CMK (cell line): ENCODE measurements at regions not wholly inside any gene's neighbourhood (a gene's known extent, or its start where the extent isn't known, plus 50 kb on each side); places are given as distances from the start of the nearest gene placed in this dataset.
"Not testable (repeated sequence)": the region's sequence is repeated elsewhere in the genome, so short reads cannot be mapped to it uniquely, and the experiment has no call there.

Experiments used
- DNase-seq: peaks from one replicate; pipeline ENCODE4 v3.0.0-alpha.2; 2010; ENCODE audit warnings: low read depth

DNA sequence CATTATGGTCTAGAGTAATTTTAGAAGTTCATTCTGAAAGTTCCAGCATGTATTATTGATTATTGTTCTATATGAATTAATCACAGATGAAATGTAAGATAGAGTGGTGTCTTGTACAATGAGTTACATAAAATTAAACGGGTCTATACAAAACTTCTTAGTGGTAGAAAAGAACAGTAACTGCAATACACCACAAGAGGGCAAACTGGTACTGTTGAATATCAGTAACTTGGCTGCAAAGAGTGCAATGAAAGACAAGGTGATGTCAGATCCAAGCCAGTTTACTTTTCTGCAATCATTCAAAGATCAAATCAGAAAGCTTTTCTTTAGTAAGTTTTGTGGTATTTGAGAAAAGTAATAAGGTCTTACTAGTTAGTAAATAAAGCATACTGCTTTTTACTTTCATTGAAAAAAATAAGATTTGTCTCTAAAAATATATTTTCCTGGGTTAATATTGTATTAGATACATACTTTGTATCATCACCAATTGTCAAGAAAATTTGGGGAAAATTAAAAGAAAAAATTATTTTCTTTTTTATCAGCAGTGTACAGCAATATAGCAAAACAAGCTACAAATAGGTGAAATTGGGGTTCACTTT lies 66.4 kb upstream of the BTG3 start:
- DNase-seq: peak; percentile 73

DNA sequence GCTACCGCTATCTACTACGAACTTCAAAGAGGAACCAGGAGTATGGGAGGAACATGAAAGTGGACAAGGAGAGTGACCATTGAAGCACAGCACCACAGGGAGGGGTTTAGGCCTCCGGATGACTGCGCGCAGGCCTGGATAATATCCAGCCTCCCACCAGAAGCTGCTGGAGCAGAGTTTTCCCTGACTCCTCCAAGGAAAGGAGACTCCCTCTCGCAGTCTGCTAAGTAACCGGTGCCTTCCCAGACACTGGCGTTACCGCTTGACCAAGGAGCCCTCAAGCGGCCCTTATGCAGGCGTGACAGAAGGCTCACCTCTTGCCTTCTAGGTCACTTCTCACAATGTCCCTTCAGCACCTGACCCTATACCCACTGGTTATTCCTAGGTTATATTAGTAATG lies 64.2 kb upstream of the BTG3 start:
- DNase-seq: not testable (repeated sequence)

DNA sequence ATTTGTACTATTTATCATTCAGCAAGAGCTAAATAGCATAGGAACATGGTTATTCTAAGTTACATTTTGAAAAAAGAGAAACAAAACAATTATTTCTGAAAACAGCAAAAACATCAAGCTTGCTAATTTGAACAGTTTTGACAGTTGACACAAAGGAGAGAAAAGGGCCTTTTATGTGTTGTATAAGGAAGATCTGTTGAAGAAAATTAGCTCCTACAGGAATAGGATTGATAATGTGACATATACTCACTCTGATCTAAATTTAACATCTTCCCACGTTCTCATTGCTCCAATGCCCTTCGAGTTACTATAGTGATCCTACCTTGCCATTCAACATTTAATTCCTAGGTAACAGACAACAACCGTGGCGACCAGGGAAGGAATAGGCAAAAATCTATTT lies 61.4 kb upstream of the BTG3 start:
- DNase-seq: no peak

DNA sequence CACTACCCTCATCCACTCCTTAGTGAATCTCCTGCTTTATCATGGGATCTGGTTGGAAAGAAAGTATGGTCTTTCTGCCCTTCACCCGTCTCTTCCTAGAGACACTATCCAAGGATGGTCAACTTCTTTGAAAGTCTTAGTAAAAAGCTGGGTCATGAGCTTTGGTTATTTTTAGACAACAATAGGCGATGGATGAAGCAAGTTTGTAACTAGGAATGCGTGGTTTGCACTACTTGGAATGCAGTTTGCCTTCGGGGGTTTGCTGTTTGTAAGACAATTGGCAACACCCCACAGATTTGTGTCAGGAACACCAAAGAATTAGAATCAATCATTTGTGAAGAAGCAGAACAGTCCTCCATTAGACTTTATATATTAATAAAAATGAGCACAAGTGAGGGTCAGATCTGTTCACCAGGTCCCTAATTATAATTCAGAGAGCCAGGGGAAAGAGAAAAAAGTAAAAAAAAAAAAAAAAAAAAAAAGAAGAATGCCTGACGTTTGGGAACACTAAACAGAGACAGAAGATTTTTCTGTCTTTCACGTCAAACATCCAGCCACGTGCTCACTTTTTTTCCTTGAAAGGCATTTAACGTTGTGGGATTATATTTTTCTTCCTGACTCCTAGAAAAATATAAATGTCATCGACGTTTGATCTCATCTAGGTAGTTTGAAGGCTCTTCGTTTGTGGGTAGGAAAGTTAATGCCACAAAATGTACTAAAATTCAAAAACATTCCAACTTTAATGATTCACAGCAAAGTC lies 60.7 kb upstream of the BTG3 start:
- DNase-seq: no peak

DNA sequence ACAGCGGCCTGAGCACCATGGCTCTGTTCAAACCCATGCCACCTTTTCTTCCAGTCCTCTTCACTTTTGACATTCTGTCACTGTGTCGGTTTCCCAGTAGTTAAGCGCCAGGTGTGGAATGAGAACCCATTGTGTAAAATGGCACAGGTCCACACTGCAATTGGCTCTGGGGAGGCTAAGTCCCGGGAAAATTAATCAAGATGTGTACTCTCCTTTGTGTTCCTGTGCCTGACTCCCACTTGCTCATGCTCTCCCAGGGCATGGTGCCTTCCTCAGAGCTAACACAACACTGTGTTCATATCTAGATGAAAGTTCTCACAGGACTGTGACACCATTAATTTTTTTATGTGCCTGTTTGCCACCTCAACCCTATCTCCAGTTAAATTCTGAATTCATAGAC lies 59.0 kb upstream of the BTG3 start:
- DNase-seq: no peak

DNA sequence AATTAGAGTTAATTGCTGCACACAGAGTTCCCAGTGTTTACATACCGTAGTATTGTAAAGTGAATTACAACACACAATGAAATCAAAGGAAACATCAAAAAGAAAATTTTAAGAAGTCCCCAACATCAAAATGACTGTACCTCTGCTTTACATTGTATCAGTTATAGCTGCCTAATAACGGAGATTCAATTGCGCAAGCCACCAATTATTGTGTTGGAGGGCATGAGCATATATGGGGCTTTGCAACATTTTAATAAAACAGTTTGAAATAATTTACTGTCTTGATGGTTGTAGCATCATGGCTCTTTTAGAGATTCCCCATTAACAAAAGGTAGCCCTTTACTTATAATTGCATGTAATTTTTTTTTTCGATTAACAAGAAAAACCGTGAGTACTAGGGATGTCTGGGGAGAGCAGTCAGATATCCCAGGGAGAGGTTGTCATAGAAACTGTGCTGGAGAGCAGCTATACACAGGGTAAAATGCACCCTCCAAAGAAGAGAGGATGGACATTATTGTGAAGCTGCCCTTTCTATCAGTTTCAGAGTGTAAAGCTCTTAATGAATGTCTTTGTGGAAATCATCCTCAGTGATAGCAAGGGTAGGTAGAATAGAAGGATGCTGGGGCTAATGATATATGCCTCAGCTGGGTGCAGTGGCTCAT lies 55.9 kb upstream of the BTG3 start:
- DNase-seq: no peak

DNA sequence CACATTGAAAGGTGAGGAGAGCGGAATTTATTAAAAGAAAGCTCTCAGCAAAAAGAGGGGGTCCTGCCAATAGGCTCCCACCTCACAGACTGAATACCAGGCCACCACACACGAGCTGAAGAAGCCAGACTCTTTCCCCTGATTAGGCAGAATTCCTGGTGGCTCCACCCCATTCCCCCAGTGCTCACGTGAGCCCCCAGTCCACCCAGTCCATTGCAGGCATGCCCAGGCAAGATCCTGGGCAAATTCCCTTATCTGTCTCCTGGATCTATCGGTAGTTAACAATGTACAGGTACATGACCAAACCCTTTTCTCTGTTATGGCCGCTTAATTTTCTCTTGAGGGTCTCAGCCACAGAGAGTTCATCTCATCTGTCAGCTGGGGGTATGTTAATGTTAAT lies 54.6 kb upstream of the BTG3 start:
- no peak for DNase-seq
